ENCODE measurements at regions not wholly inside any gene's neighbourhood (a gene's known extent, or its start where the extent isn't known, plus 50 kb on each side); places are given as distances from the start of the nearest gene placed in this dataset.
"Not testable (repeated sequence)": the region's sequence is repeated elsewhere in the genome, so short reads cannot be mapped to it uniquely, and the experiment has no call there.

GRCh38 chr16:86244936-86245335, 265.4 kb upstream of the FOXF1 start:
- DNase-seq = no peak

- DNase-seq = no peak
Measured at GRCh38 chr16:86245351-86245750, 265.0 kb upstream of the FOXF1 start.

- DNase-seq = peak; percentile 41
Measured at GRCh38 chr16:86245895-86246294, 264.4 kb upstream of the FOXF1 start.

GRCh38 chr16:86248310-86248905, 261.9 kb upstream of the FOXF1 start:
- no peak for DNase-seq

- DNase-seq = no peak
Measured at GRCh38 chr16:86249631-86250030, 260.7 kb upstream of the FOXF1 start.

GRCh38 chr16:86251682-86252081, 258.6 kb upstream of the FOXF1 start:
- no peak for DNase-seq

GRCh38 chr16:86252596-86252995, 257.7 kb upstream of the FOXF1 start:
- no peak for DNase-seq

GRCh38 chr16:86255966-86256365, 254.4 kb upstream of the FOXF1 start:
- DNase-seq = no peak

GRCh38 chr16:86256995-86257394, 253.3 kb upstream of the FOXF1 start:
- DNase-seq = no peak

- no peak for DNase-seq
Measured at GRCh38 chr16:86257546-86257945, 252.8 kb upstream of the FOXF1 start.

GRCh38 chr16:86258713-86259112, 251.6 kb upstream of the FOXF1 start:
- DNase-seq = no peak

- no peak for DNase-seq
Measured at GRCh38 chr16:86259499-86259898, 250.8 kb upstream of the FOXF1 start.

GRCh38 chr16:86261379-86261778, 248.9 kb upstream of the FOXF1 start:
- peak; percentile 30 for DNase-seq

- not testable (repeated sequence) for DNase-seq
Measured at GRCh38 chr16:86267657-86268056, 242.7 kb upstream of the FOXF1 start.

GRCh38 chr16:86270696-86271095, 239.6 kb upstream of the FOXF1 start:
- DNase-seq = no peak

- no peak for DNase-seq
Measured at GRCh38 chr16:86272744-86273143, 237.6 kb upstream of the FOXF1 start.

- DNase-seq = no peak
Measured at GRCh38 chr16:86277221-86277620, 233.1 kb upstream of the FOXF1 start.

GRCh38 chr16:86277859-86278258, 232.5 kb upstream of the FOXF1 start:
- not testable (repeated sequence) for DNase-seq

- DNase-seq = no peak
Measured at GRCh38 chr16:86281421-86281820, 228.9 kb upstream of the FOXF1 start.

GRCh38 chr16:86283944-86284343, 226.4 kb upstream of the FOXF1 start:
- no peak for DNase-seq

GRCh38 chr16:86285421-86285820, 224.9 kb upstream of the FOXF1 start:
- DNase-seq = no peak

GRCh38 chr16:86285938-86286921, 224.1 kb upstream of the FOXF1 start:
- DNase-seq = no peak

GRCh38 chr16:86286991-86287663, 223.2 kb upstream of the FOXF1 start:
- no peak for DNase-seq

All from activated CD8-positive, alpha-beta memory T cell treated with anti-CD3 and anti-CD28 coated beads for 24 hours (primary cell).